GM12875 (cell line): ENCODE measurements at regions not wholly inside any gene's neighbourhood (a gene's known extent, or its start where the extent isn't known, plus 50 kb on each side); places are given as distances from the start of the nearest gene placed in this dataset.

Experiments used
- H3K4me3 ChIP-seq: one replicate; pipeline ENCODE4 v1.5.1; 2011; ENCODE audit warnings: low read depth, low read length, control low read depth
- TF ChIP-seq, protein P1 (sequence below): IDR thresholded peaks from 2 replicates; pipeline ENCODE4 v1.5.1; 2011; ENCODE audit warnings: low read depth, mild to moderate bottlenecking, control low read depth, inconsistent platforms, low read length, moderate library complexity, borderline replicate concordance; ENCODE audit not compliant: insufficient read depth

DNA sequence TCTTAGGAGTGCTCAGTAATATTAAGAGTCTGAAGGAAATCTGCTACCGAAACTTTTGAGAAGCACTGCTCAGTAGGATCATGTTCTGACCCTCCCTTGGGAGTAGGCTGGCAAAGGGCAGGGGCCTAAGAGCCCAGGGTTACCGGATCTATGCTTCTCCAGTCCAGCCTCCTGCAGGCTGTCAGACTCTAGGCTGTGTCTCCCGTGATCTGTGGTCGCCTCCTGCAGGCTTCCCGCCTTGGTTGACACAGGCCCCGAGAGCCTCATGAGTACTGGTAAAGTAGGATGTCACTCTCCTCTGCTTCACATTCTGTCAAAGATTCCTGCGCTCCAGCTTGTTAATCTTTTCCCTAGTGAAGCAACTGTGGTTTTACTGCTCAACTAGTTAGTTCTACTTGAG, 647.8 kb upstream of the RAB6C start:
- no peak overlapping the region for H3K4me3 ChIP-seq
- TF ChIP-seq, protein P1, sequence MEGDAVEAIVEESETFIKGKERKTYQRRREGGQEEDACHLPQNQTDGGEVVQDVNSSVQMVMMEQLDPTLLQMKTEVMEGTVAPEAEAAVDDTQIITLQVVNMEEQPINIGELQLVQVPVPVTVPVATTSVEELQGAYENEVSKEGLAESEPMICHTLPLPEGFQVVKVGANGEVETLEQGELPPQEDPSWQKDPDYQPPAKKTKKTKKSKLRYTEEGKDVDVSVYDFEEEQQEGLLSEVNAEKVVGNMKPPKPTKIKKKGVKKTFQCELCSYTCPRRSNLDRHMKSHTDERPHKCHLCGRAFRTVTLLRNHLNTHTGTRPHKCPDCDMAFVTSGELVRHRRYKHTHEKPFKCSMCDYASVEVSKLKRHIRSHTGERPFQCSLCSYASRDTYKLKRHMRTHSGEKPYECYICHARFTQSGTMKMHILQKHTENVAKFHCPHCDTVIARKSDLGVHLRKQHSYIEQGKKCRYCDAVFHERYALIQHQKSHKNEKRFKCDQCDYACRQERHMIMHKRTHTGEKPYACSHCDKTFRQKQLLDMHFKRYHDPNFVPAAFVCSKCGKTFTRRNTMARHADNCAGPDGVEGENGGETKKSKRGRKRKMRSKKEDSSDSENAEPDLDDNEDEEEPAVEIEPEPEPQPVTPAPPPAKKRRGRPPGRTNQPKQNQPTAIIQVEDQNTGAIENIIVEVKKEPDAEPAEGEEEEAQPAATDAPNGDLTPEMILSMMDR, result no peak

DNA sequence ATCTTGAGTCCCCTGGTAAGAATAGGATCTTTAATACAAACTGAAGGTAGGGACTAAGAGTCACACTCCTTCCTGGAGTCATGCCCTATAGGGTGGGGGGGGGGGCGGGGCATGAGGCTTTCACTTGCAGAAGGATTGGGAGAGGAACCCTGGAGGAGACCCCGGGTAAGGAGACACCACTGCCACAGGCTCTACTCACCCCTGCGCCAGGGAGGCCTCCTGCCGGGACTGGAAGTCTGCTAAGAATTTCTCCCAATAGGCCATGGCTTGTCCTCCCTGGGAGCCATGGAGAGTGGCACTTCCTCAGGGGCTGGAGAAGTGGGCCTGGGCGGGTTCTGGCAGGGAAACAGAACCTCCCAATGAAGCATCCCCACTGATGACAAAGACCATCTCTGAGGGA, 645.3 kb upstream of the RAB6C start:
- TF ChIP-seq, protein P1, result no peak
- no peak overlapping the region for H3K4me3 ChIP-seq

DNA sequence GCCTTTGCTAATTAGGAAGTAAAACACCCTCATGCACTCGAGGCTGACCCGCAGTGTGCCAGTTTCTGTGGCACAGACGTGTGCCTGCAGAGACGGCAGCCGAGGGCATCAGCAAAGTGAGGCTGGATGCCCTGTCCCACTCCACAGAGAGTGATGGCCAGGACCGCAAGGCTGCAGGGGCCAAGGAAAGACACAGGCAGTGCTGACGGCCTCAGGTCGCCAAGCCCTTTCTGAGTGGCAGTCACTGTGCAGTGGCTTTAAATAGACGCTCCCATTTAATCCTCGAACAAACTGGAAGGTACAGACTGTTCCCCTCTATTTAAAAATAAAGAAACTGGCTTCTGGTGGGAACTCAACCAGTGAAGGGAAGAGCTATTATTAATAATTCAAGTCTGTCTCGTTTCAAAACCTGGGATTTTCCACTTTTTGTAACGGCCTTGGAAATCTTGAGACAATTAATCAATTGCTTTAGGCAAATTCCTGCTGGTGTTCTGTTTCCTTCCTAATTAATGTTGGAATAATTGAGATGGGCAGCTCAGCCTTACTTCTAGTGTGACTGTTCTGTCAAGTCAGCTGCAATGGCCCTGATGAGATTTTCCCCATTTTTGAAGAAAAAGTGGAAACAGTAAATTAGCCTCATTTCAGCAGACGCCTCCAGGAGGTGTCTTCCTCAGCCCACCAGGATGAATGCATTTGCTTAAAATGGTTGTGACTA, 644.6 kb upstream of the RAB6C start:
- TF ChIP-seq, protein P1, result no peak
- no peak overlapping the region for H3K4me3 ChIP-seq

DNA sequence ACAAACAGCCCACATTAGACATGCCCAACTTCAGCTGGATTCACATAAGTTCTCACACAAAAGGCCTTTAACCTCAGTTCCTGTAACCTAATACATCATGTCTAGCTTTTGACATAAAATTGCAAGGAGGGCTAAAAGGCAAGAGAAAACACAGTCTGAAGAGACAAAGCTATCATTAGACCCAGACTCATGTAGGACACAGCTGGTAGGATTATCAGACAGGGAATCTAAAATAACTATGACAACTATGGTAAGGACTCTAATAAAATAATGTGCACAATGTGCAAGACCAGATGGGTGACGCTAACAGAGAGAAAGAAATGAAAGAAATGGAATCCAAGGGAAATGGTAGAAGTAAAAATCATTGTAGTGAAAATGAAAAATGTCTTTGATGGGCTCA, 643.2 kb upstream of the RAB6C start:
- H3K4me3 ChIP-seq, result no peak overlapping the region
- TF ChIP-seq, protein P1, result no peak

DNA sequence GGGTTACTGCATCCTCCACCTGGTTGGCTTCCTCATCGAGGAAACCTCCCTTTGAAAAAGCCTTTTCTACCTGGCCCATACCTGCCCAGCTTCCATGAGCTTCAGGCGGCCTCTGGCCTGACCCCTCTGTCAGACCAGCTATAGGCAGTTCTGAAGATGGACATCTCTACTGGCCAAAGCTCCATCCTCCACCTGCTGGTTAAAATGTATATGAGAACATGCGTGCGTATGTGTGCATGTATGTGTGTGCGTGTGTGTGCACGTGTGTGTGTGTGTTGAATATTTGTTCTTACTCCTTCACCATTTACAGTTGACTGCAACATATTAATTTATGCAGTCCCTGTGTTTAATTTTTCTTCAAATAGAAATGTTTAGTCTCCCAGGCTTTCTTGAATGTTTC, 642.4 kb upstream of the RAB6C start:
- TF ChIP-seq, protein P1, result no peak
- H3K4me3 ChIP-seq, result no peak overlapping the region

DNA sequence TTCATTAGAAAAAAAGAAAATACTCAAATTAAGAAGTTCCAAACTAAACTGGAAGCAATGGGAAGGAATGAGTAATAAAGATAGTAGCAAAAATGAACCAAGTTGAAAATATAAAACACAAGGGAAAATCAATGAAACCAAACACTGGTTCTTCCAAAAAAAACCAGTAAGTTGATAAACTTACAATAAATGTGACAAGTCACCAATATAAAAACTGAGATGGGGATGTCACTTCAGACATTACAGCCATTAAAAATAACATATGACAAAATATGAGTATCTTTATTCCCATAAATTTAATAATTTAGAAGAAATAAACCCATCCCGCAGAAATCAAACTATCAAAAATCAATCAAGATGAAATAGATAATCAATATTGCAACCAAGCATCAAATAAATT, 633.9 kb upstream of the RAB6C start:
- TF ChIP-seq, protein P1, result no peak
- H3K4me3 ChIP-seq, result no peak overlapping the region

DNA sequence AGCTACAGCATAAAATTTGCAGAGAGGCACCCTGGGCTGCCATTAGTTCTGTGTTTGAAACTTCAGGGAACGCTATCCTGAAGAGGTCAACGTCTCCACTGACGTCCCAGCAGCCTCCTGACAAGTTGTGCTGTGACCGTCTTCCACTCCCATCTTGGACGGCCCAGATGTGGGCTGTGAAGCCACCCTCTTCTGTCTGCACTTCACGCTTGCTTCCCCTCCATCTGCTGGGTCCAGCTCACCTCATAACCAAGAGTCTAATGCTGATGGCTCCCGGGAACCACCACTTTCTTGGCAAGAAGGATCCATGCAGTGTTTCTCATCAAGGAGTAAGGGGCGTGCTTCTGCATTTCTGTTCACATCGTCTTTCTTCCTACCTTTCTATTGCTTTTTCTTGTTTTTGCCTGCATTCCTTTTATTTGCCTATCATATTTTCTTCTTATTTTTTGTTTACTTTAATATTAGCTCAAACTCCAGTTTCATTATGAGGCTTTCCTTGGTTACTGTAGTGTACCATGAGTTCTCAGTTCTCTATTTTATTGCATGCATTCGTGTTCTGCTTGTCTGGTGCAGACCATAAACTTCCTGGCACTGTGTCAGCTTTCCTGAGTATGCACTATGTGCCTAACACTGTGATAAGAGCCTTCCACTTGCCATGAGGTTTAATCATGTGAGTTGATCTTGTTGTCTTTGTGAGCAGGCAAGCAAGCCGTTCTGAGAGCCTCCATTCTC, 631.8 kb upstream of the RAB6C start:
- TF ChIP-seq, protein P1, result no peak
- peak overlapping the region; percentile 46 for H3K4me3 ChIP-seq
